ENCODE measurements at regions not wholly inside any gene's neighbourhood (a gene's known extent, or its start where the extent isn't known, plus 50 kb on each side); places are given as distances from the start of the nearest gene placed in this dataset.

DNA sequence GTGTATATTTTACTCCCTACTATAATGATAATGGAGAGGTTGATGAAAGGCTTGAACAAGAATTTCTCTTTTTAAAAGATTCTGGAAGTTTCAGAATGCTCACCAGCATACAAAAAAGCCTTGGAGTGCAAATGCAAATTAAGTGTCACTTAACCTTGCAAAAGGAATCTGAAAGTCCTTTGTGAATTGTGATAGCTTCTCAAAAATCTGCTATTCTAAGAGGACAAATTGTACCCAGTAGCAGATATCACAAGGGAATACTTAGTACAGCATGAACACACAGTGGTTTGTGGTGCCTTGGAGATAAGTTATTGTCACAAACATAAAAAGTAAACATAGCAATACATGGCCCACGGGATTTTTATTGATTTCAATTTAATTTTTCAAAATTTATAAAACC lies 1208.3 kb upstream of the B3GALT2 start:
- Histone ChIP-seq H3K79me2 (ENCODE audit: low read length) (no peaks in the 10 kb centered on the region), H3K9ac (ENCODE audit: low read length) (no peak overlapping the region), H3K4me1 (ENCODE audit: low read length) (no peaks in the 10 kb centered on the region), H2AFZ (ENCODE audit: low read length) (no peak overlapping the region), H3K4me3 (ENCODE audit: low read length) (no peak overlapping the region), H3K27me3 (ENCODE audit: low read length) (no peaks in the 10 kb centered on the region), H3K9me3 (ENCODE audit: low read length) (no peaks in the 10 kb centered on the region; the same call in 1 of the 2 replicates), H3K27ac (ENCODE audit: low read length) (no peak overlapping the region), H3K36me3 (ENCODE audit: insufficient read depth, low read length) (no peaks in the 10 kb centered on the region), H4K20me1 (ENCODE audit: insufficient read depth, low read depth, low read length) (no peaks in the 10 kb centered on the region), H3K9me2 (replicated peaks; ENCODE audit: insufficient read depth, low read length) (no peaks in the 10 kb centered on the region), H3K4me2 (ENCODE audit: low read depth, low read length, poor library complexity, severe bottlenecking) (no peak overlapping the region)
- no peak for DNase-seq

DNA sequence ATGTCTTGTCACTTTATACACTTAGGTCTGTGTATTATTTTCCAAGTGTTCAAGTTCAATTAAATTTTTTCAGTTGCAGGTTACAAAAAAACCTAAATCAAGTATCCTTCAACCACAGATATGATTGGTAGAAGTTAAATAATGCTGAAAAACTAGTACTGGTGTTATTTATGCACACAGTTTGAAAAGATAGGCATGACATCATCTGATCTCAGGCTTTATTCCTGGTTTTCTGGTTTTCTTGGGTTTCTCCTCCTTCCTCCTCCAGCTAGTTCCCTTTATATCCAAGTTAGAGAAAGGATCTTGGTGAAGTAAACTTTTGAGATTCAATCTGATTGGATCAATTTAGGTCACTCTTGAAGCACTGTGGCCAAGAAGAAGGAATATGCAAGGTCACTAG lies 1201.1 kb upstream of the B3GALT2 start:
- H3K9ac ChIP-seq (ENCODE audit: low read length), result no peak overlapping the region
- H3K9me2 ChIP-seq (replicated peaks; ENCODE audit: insufficient read depth, low read length), result no peaks in the 10 kb centered on the region
- H4K20me1 ChIP-seq (ENCODE audit: insufficient read depth, low read depth, low read length), result no peaks in the 10 kb centered on the region
- no peaks in the 10 kb centered on the region for H3K36me3 ChIP-seq (ENCODE audit: insufficient read depth, low read length)
- H3K9me3 ChIP-seq (ENCODE audit: low read length), result no peaks in the 10 kb centered on the region; the same call in 1 of the 2 replicates
- no peaks in the 10 kb centered on the region for H3K27me3 ChIP-seq (ENCODE audit: low read length)
- no peaks in the 10 kb centered on the region for H3K4me1 ChIP-seq (ENCODE audit: low read length)
- no peaks in the 10 kb centered on the region for H3K79me2 ChIP-seq (ENCODE audit: low read length)
- no peak for DNase-seq
- no peak overlapping the region for H3K27ac ChIP-seq (ENCODE audit: low read length)
- H3K4me2 ChIP-seq (ENCODE audit: low read depth, low read length, poor library complexity, severe bottlenecking), result no peak overlapping the region
- H3K4me3 ChIP-seq (ENCODE audit: low read length), result no peak overlapping the region
- H2AFZ ChIP-seq (ENCODE audit: low read length), result no peak overlapping the region

GRCh38 chr1:194378517-194378916 lies 1192.1 kb upstream of the B3GALT2 start:
- Histone ChIP-seq H2AFZ (ENCODE audit: low read length) (no peak overlapping the region), H3K9me3 (ENCODE audit: low read length) (no peaks in the 10 kb centered on the region), H3K27me3 (ENCODE audit: low read length) (no peaks in the 10 kb centered on the region), H3K4me1 (ENCODE audit: low read length) (no peaks in the 10 kb centered on the region), H3K9ac (ENCODE audit: low read length) (no peak overlapping the region), H3K36me3 (ENCODE audit: insufficient read depth, low read length) (no peaks in the 10 kb centered on the region), H3K27ac (ENCODE audit: low read length) (no peak overlapping the region), H3K4me2 (ENCODE audit: low read depth, low read length, poor library complexity, severe bottlenecking) (no peak overlapping the region), H3K79me2 (ENCODE audit: low read length) (no peaks in the 10 kb centered on the region), H3K4me3 (ENCODE audit: low read length) (no peak overlapping the region), H4K20me1 (ENCODE audit: insufficient read depth, low read depth, low read length) (no peaks in the 10 kb centered on the region), H3K9me2 (replicated peaks; ENCODE audit: insufficient read depth, low read length) (0 out of 2 replicates have a peak, but pooled peaks cover 8% of the 10 kb centered on the region)
- DNase-seq, result no peak

DNA sequence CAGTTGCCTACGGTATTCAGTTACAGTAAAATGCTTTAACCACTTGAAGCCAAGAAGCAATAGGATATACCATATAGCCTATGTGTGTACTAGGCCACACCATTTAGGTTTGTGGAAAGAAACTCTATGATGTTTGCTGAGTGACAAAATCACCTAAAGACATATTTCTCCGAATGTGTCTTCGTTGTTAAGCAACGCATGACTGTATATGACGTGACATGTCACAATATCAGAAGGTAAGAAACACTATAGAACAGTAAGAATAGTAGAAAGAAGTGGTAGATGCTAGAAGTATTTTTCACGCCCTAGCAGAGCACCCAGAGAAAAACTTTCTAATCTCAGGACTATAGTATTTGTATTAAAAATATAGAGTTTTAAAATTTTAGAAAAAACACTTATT lies 1188.2 kb upstream of the B3GALT2 start:
- no peaks in the 10 kb centered on the region for H3K27me3 ChIP-seq (ENCODE audit: low read length)
- H3K79me2 ChIP-seq (ENCODE audit: low read length), result no peaks in the 10 kb centered on the region
- no peak overlapping the region for H3K4me3 ChIP-seq (ENCODE audit: low read length)
- no peak overlapping the region for H2AFZ ChIP-seq (ENCODE audit: low read length)
- 0 out of 2 replicates have a peak, but pooled peaks cover 7% of the 10 kb centered on the region for H3K9me2 ChIP-seq (replicated peaks; ENCODE audit: insufficient read depth, low read length)
- no peak overlapping the region for H3K4me2 ChIP-seq (ENCODE audit: low read depth, low read length, poor library complexity, severe bottlenecking)
- no peaks in the 10 kb centered on the region for H3K4me1 ChIP-seq (ENCODE audit: low read length)
- no peaks in the 10 kb centered on the region for H3K36me3 ChIP-seq (ENCODE audit: insufficient read depth, low read length)
- no peak overlapping the region for H3K9ac ChIP-seq (ENCODE audit: low read length)
- H4K20me1 ChIP-seq (ENCODE audit: insufficient read depth, low read depth, low read length), result no peaks in the 10 kb centered on the region
- no peaks in the 10 kb centered on the region for H3K9me3 ChIP-seq (ENCODE audit: low read length)
- H3K27ac ChIP-seq (ENCODE audit: low read length), result no peak overlapping the region
- no peak for DNase-seq

DNA sequence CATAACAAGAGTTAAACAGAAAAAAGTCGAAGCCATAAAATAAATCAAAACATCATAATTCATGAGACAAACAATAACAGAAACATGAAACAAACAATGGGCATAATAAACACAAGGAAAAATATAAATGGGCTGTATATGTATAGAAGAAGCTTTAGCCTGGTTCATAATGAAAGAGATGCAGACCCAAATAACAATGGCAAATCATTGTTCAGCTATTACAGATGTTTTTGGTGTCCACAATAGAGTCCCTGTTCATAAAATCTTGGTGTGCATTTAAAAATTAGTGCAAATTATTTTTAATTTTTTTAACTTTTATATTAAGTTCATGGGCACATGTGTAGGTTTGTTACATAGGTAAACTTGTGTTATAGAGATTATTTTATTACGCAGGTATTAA lies 1185.9 kb upstream of the B3GALT2 start:
- no peaks in the 10 kb centered on the region for H3K4me1 ChIP-seq (ENCODE audit: low read length)
- no peak overlapping the region for H2AFZ ChIP-seq (ENCODE audit: low read length)
- H3K36me3 ChIP-seq (ENCODE audit: insufficient read depth, low read length), result no peaks in the 10 kb centered on the region
- no peak overlapping the region for H3K27ac ChIP-seq (ENCODE audit: low read length)
- no peak overlapping the region for H3K4me2 ChIP-seq (ENCODE audit: low read depth, low read length, poor library complexity, severe bottlenecking)
- no peak overlapping the region for H3K4me3 ChIP-seq (ENCODE audit: low read length)
- H3K9me3 ChIP-seq (ENCODE audit: low read length), result no peaks in the 10 kb centered on the region
- no peaks in the 10 kb centered on the region for H3K9me2 ChIP-seq (replicated peaks; ENCODE audit: insufficient read depth, low read length)
- no peak overlapping the region for H3K9ac ChIP-seq (ENCODE audit: low read length)
- H3K79me2 ChIP-seq (ENCODE audit: low read length), result no peaks in the 10 kb centered on the region
- no peaks in the 10 kb centered on the region for H3K27me3 ChIP-seq (ENCODE audit: low read length)
- no peaks in the 10 kb centered on the region for H4K20me1 ChIP-seq (ENCODE audit: insufficient read depth, low read depth, low read length)
- DNase-seq, result no peak

GRCh38 chr1:194369622-194370021 lies 1183.2 kb upstream of the B3GALT2 start:
- H3K79me2 ChIP-seq (ENCODE audit: low read length), result no peaks in the 10 kb centered on the region
- DNase-seq, result no peak
- no peaks in the 10 kb centered on the region for H3K4me1 ChIP-seq (ENCODE audit: low read length)
- H3K9ac ChIP-seq (ENCODE audit: low read length), result no peak overlapping the region
- no peaks in the 10 kb centered on the region for H3K36me3 ChIP-seq (ENCODE audit: insufficient read depth, low read length)
- no peaks in the 10 kb centered on the region for H3K9me2 ChIP-seq (replicated peaks; ENCODE audit: insufficient read depth, low read length)
- H3K4me2 ChIP-seq (ENCODE audit: low read depth, low read length, poor library complexity, severe bottlenecking), result no peak overlapping the region
- no peak overlapping the region for H3K27ac ChIP-seq (ENCODE audit: low read length)
- H3K27me3 ChIP-seq (ENCODE audit: low read length), result no peaks in the 10 kb centered on the region
- no peaks in the 10 kb centered on the region for H4K20me1 ChIP-seq (ENCODE audit: insufficient read depth, low read depth, low read length)
- no peak overlapping the region for H2AFZ ChIP-seq (ENCODE audit: low read length)
- H3K4me3 ChIP-seq (ENCODE audit: low read length), result no peak overlapping the region
- H3K9me3 ChIP-seq (ENCODE audit: low read length), result no peaks in the 10 kb centered on the region

- no peak for DNase-seq
- no peaks in the 10 kb centered on the region for H3K79me2 ChIP-seq (ENCODE audit: low read length)
- H2AFZ ChIP-seq (ENCODE audit: low read length), result no peak overlapping the region
- H3K9ac ChIP-seq (ENCODE audit: low read length), result no peak overlapping the region
- H3K4me2 ChIP-seq (ENCODE audit: low read depth, low read length, poor library complexity, severe bottlenecking), result no peak overlapping the region
- no peaks in the 10 kb centered on the region for H3K9me2 ChIP-seq (replicated peaks; ENCODE audit: insufficient read depth, low read length)
- H3K36me3 ChIP-seq (ENCODE audit: insufficient read depth, low read length), result no peaks in the 10 kb centered on the region
- no peak overlapping the region for H3K27ac ChIP-seq (ENCODE audit: low read length)
- no peaks in the 10 kb centered on the region for H3K4me1 ChIP-seq (ENCODE audit: low read length)
- H4K20me1 ChIP-seq (ENCODE audit: insufficient read depth, low read depth, low read length), result no peaks in the 10 kb centered on the region
- no peak overlapping the region for H3K4me3 ChIP-seq (ENCODE audit: low read length)
- H3K9me3 ChIP-seq (ENCODE audit: low read length), result no peaks in the 10 kb centered on the region
- H3K27me3 ChIP-seq (ENCODE audit: low read length), result no peaks in the 10 kb centered on the region
These were observed 1182.6 kb upstream of the B3GALT2 start for GRCh38 chr1:194369060-194369459.

DNA sequence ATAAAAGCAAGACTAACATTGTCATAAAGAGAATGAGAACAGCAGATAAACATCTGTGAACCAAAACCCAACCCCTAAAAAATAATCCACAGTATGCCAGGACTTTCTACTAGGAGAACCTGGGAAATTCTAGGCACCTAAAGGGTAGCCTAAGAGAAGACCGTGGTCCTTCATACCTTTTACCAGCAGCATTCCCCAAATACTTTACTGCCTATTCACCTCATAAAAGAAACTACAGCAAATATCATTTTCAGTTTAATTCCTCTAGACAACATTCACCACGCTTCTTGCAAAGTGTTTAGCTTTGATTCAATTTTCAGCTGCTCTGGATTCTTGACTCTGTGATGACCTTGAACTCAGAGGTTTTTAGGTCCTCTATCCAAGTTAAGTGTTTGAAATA lies 1180.7 kb upstream of the B3GALT2 start:
- Histone ChIP-seq H3K36me3 (ENCODE audit: insufficient read depth, low read length) (no peaks in the 10 kb centered on the region), H2AFZ (ENCODE audit: low read length) (no peak overlapping the region), H3K9me3 (ENCODE audit: low read length) (no peaks in the 10 kb centered on the region), H3K4me3 (ENCODE audit: low read length) (no peak overlapping the region), H3K27ac (ENCODE audit: low read length) (no peak overlapping the region), H3K27me3 (ENCODE audit: low read length) (no peaks in the 10 kb centered on the region), H3K9me2 (replicated peaks; ENCODE audit: insufficient read depth, low read length) (no peaks in the 10 kb centered on the region), H3K4me2 (ENCODE audit: low read depth, low read length, poor library complexity, severe bottlenecking) (no peak overlapping the region), H3K79me2 (ENCODE audit: low read length) (no peaks in the 10 kb centered on the region), H3K4me1 (ENCODE audit: low read length) (no peaks in the 10 kb centered on the region), H3K9ac (ENCODE audit: low read length) (no peak overlapping the region), H4K20me1 (ENCODE audit: insufficient read depth, low read depth, low read length) (no peaks in the 10 kb centered on the region)
- no peak for DNase-seq

DNA sequence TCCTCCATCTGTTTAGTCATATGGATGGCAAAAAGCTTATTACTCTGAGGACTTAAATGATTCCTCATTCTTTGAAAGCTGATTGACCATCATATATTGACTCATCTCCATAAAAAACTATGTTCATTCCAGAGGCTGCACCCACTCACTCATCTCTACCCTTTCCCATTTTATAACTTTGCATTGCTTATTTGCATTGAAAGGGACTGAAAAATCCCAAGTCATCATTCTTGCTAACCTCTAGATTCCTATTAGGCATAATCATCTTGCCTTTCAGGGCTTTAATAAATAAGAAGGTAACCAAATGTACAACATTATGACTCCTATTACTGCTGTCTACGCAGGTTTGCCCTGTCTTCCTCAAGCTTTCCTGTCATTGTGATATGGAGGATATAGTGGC lies 1180.3 kb upstream of the B3GALT2 start:
- H3K4me1 ChIP-seq (ENCODE audit: low read length), result no peaks in the 10 kb centered on the region
- no peak overlapping the region for H3K4me2 ChIP-seq (ENCODE audit: low read depth, low read length, poor library complexity, severe bottlenecking)
- no peak overlapping the region for H2AFZ ChIP-seq (ENCODE audit: low read length)
- no peak overlapping the region for H3K27ac ChIP-seq (ENCODE audit: low read length)
- H3K27me3 ChIP-seq (ENCODE audit: low read length), result no peaks in the 10 kb centered on the region
- no peak for DNase-seq
- no peaks in the 10 kb centered on the region for H3K79me2 ChIP-seq (ENCODE audit: low read length)
- H3K9ac ChIP-seq (ENCODE audit: low read length), result no peak overlapping the region
- no peak overlapping the region for H3K4me3 ChIP-seq (ENCODE audit: low read length)
- no peaks in the 10 kb centered on the region for H4K20me1 ChIP-seq (ENCODE audit: insufficient read depth, low read depth, low read length)
- H3K36me3 ChIP-seq (ENCODE audit: insufficient read depth, low read length), result no peaks in the 10 kb centered on the region
- no peaks in the 10 kb centered on the region for H3K9me3 ChIP-seq (ENCODE audit: low read length)
- no peaks in the 10 kb centered on the region for H3K9me2 ChIP-seq (replicated peaks; ENCODE audit: insufficient read depth, low read length)

All from Karpas-422 (cell line).